ENCODE measurements at regions not wholly inside any gene's neighbourhood (a gene's known extent, or its start where the extent isn't known, plus 50 kb on each side); places are given as distances from the start of the nearest gene placed in this dataset.

DNA sequence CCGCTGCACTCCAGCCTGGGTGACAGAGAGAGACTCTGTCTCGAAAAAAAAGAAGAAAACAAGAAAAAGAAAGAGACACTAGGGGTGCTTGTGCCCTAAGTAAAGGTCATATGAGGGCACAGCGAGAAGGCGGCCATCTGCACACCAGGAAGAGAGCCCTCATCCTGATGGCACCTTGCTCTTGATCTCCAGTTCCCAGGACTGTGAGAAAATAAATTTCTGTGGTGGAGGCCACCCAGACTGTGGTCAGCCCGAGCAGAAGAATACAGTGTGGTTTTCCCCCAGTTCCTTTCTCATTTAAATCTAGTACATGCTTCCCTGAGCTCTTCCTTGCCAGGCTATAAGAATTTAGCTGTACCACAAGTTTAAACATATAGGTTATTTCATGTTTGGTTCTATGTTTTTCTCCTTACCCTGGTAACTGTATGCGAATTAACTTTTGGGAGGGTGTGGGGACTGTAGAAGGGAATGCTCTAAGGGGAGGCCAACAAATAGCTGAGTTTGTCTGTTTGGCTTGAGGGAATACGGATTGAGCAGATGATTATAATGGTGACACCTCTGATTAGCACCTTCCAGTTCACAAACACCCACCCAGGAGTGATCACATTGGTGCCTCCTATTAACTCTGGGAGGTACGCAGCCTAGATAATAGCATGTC lies 119.6 kb upstream of the ERRFI1 start:
- TF ChIP-seq, protein P1, sequence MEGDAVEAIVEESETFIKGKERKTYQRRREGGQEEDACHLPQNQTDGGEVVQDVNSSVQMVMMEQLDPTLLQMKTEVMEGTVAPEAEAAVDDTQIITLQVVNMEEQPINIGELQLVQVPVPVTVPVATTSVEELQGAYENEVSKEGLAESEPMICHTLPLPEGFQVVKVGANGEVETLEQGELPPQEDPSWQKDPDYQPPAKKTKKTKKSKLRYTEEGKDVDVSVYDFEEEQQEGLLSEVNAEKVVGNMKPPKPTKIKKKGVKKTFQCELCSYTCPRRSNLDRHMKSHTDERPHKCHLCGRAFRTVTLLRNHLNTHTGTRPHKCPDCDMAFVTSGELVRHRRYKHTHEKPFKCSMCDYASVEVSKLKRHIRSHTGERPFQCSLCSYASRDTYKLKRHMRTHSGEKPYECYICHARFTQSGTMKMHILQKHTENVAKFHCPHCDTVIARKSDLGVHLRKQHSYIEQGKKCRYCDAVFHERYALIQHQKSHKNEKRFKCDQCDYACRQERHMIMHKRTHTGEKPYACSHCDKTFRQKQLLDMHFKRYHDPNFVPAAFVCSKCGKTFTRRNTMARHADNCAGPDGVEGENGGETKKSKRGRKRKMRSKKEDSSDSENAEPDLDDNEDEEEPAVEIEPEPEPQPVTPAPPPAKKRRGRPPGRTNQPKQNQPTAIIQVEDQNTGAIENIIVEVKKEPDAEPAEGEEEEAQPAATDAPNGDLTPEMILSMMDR (IDR thresholded peaks at IDR 0.05; ENCODE audit: low read length) = no peak
- no peak for TF ChIP-seq EZH2phosphoT487 (IDR thresholded peaks at IDR 0.05; ENCODE audit: low read length)
- TF ChIP-seq EZH2 (optimal IDR thresholded peaks at IDR 0.05; ENCODE audit: low read depth, low read length) = no peak
